GM19397 (cell line): ENCODE measurements at regions not wholly inside any gene's neighbourhood (a gene's known extent, or its start where the extent isn't known, plus 50 kb on each side); places are given as distances from the start of the nearest gene placed in this dataset.
A peak's percentile ranks its signal among the peaks of the same experiment; 100 is the strongest.

Source experiments
- ATAC-seq: cut with Tn5 transposase; IDR thresholded peaks from one replicate; pipeline ENCODE4 v1.9.1; 2021; ENCODE audit warnings: mild to moderate bottlenecking, moderate library complexity; ENCODE audit not compliant: unreplicated experiment

GRCh38 chr5:115072266-115073064, 97.2 kb downstream of the TRIM36 start:
- no peak for ATAC-seq

- ATAC-seq: no peak
Measured at GRCh38 chr5:115070737-115071136, 99.0 kb downstream of the TRIM36 start.

- peak; percentile 36 for ATAC-seq
Measured at GRCh38 chr5:115069087-115069968, 100.4 kb downstream of the TRIM36 start.

GRCh38 chr5:115068239-115069086, 101.2 kb downstream of the TRIM36 start:
- peak; percentile 60 for ATAC-seq

- ATAC-seq: no peak
Measured at GRCh38 chr5:115064380-115064779, 105.3 kb downstream of the TRIM36 start.

- no peak for ATAC-seq
Measured at GRCh38 chr5:115054387-115054951, 115.2 kb downstream of the TRIM36 start.

- no peak for ATAC-seq
Measured at GRCh38 chr5:115052948-115053347, 116.8 kb downstream of the TRIM36 start.

GRCh38 chr5:115050866-115051265, 118.8 kb downstream of the TRIM36 start:
- ATAC-seq: no peak

- ATAC-seq: no peak
Measured at GRCh38 chr5:115033861-115034260, 135.8 kb downstream of the TRIM36 start.

- no peak for ATAC-seq
Measured at GRCh38 chr5:115028557-115028956, 141.2 kb downstream of the TRIM36 start.

GRCh38 chr5:115024922-115025321, 144.8 kb downstream of the TRIM36 start:
- no peak for ATAC-seq

- ATAC-seq: no peak
Measured at GRCh38 chr5:115022303-115022702, 147.4 kb downstream of the TRIM36 start.

- no peak for ATAC-seq
Measured at GRCh38 chr5:115016646-115017045, 153.1 kb downstream of the TRIM36 start.

GRCh38 chr5:114999176-114999575, 170.5 kb downstream of the TRIM36 start:
- ATAC-seq: no peak

GRCh38 chr5:114989512-114989911, 180.2 kb downstream of the TRIM36 start:
- ATAC-seq: no peak

- ATAC-seq: no peak
Measured at GRCh38 chr5:114988096-114988495, 181.6 kb downstream of the TRIM36 start.

- ATAC-seq: no peak
Measured at GRCh38 chr5:114984796-114985195, 184.9 kb downstream of the TRIM36 start.

- ATAC-seq: no peak
Measured at GRCh38 chr5:114981111-114981510, 188.6 kb downstream of the TRIM36 start.

- ATAC-seq: no peak
Measured at GRCh38 chr5:114977979-114978573, 191.6 kb downstream of the TRIM36 start.

GRCh38 chr5:114969482-114969881, 200.2 kb downstream of the TRIM36 start:
- no peak for ATAC-seq
